T-cell (primary cell): ENCODE measurements at regions not wholly inside any gene's neighbourhood (a gene's known extent, or its start where the extent isn't known, plus 50 kb on each side); places are given as distances from the start of the nearest gene placed in this dataset.

Source experiments
- ATAC-seq, 4 experiments: fragments of 200-7000 bp in 3 of 4; fragments of 150-1000 bp in 1 of 4; cut with Tn5 transposase; replicated peaks in 1 of 4; 1 replicate in 3 of 4; 2 replicates in 1 of 4; pipeline ENCODE4 v1.10.0; 2021; ENCODE audit warnings: moderate library complexity in 3 of 4, mild to moderate bottlenecking in 2 of 4, moderate number of reproducible peaks in 1 of 4
- CTCF ChIA-PET, 2 donors: fragments of 300-600 bp; sonication (Branson Sonifier 250); formaldehyde crosslinking; loops; one replicate each; lab custom pipeline; 2022; ENCODE audit warnings: antibody characterized with exemption in 2 of 2; lab: Charles Lee
- POLR2A ChIA-PET, 2 donors: fragments of 300-600 bp; sonication (Branson Sonifier 250); formaldehyde crosslinking; loops; one replicate each; lab custom pipeline; 2022; ENCODE audit warnings: antibody characterized with exemption in 2 of 2; lab: Charles Lee
- DNase-seq, 35 experiments: peaks; one replicate each; pipeline versions ENCODE4 v3.0.0 to v3.0.0-alpha.2; 2013 to 2023
- H3K27ac ChIP-seq: one replicate; pipeline ENCODE4 v1.5.1; 2013; ENCODE audit warnings: low read length
- H3K27me3 ChIP-seq, 2 experiments: replicated peaks in 1 of 2; 1 replicate in 1 of 2; 2 replicates in 1 of 2; pipeline versions ENCODE4 v1.6.1 to v1.7.0; 2013; ENCODE audit warnings: low read length in 1 of 2, mixed read lengths in 1 of 2; ENCODE audit not compliant: control insufficient read depth in 2 of 2, insufficient read depth in 2 of 2; ENCODE audit errors: extremely low read depth in 1 of 2
- H3K36me3 ChIP-seq, 2 donors: 1 replicate in 1 of 2; 2 replicates in 1 of 2; pipeline versions ENCODE4 v1.6.1 to v1.7.0; 2013; ENCODE audit warnings: low read length in 1 of 2; ENCODE audit not compliant: control insufficient read depth in 2 of 2, insufficient read depth in 1 of 2; ENCODE audit errors: extremely low read depth in 1 of 2
- H3K4me1 ChIP-seq, 2 experiments: 1 replicate in 1 of 2; 2 replicates in 1 of 2; pipeline versions ENCODE4 v1.6.1 to v1.7.0; 2013; ENCODE audit warnings: low read length in 2 of 2, mixed read lengths in 1 of 2; ENCODE audit not compliant: insufficient read depth in 2 of 2, control insufficient read depth in 1 of 2; ENCODE audit errors: extremely low read depth in 1 of 2
- H3K4me3 ChIP-seq, 2 donors: 1 replicate in 1 of 2; 2 replicates in 1 of 2; pipeline versions ENCODE4 v1.5.1 to v1.7.0; 2013; ENCODE audit warnings: mild to moderate bottlenecking in 2 of 2, low read length in 1 of 2, moderate library complexity in 1 of 2; ENCODE audit not compliant: control insufficient read depth in 1 of 2; ENCODE audit errors: extremely low read depth in 1 of 2
- H3K9me3 ChIP-seq: 2 replicates; pipeline ENCODE4 v1.7.0; 2013
- H3K27ac Mint-ChIP-seq, 2 donors: one replicate each; pipeline ENCODE4 v1.8.0; 2020 to 2021; ENCODE audit warnings: mild to moderate bottlenecking in 2 of 2, mixed read lengths in 2 of 2
- H3K27me3 Mint-ChIP-seq, 2 donors: one replicate each; pipeline ENCODE4 v1.8.0; 2021 to 2022; ENCODE audit warnings: mixed read lengths in 2 of 2
- H3K36me3 Mint-ChIP-seq: one replicate; pipeline ENCODE4 v1.8.0; 2021; ENCODE audit warnings: mixed read lengths
- H3K4me1 Mint-ChIP-seq, 3 donors: one replicate each; pipeline ENCODE4 v1.8.0; 2020 to 2022; ENCODE audit warnings: mixed read lengths in 3 of 3, mild to moderate bottlenecking in 1 of 3
- H3K4me3 Mint-ChIP-seq, 3 donors: one replicate each; pipeline ENCODE4 v1.8.0; 2020 to 2022; ENCODE audit warnings: mild to moderate bottlenecking in 3 of 3, mixed read lengths in 3 of 3, moderate library complexity in 3 of 3
- H3K9me3 Mint-ChIP-seq, 3 donors: one replicate each; pipeline ENCODE4 v1.8.0; 2020 to 2022; ENCODE audit warnings: mixed read lengths in 3 of 3
- WGBS: methylation state at CpG from one replicate; pipeline ENCODE4 v1.1.5; 2013; ENCODE audit warnings: missing lambda C conversion rate; ENCODE audit not compliant: insufficient coverage; 5-methylcytosine and 5-hydroxymethylcytosine counted together

DNA sequence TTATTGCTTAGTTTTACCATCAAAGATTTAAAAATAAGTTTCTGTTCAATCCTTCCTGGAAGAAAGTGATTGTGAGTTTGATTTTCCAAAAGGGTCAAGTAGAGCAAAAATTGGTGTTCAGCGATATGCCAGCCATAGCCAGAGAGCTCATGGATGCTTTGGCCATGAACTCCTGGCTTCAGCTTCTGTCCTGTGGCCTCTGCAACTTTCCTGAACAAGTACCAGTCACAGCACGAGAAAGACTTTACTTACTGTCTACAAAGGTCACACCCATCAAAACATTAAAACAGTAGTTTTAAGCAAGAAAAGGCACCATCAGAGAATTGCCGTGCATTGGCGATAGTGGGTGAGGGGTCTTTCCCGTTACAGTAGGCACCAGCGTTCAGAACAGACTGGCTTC lies 753.0 kb upstream of the SGCG start:
- H3K36me3 ChIP-seq: no peaks in the 10 kb centered on the region
- ATAC-seq: no peak
- 79% methylated on average over 2 of the region's 6 CpGs for WGBS
- Mint-ChIP-seq H3K4me1 (no peaks in the 10 kb centered on the region), H3K27me3 (no peaks in the 10 kb centered on the region), H3K9me3 (peaks cover 2 to 13% (median 3%) of the 10 kb centered on the region in 3 donors), H3K4me3 (no peak overlapping the region), H3K36me3 (peaks cover 2% of the 10 kb centered on the region), H3K27ac (no peak overlapping the region)
- no peak for DNase-seq
- no peak overlapping the region for H3K27ac ChIP-seq
- H3K4me1 ChIP-seq: no peaks in the 10 kb centered on the region
- CTCF ChIA-PET: no interaction called here
- no peak overlapping the region for H3K4me3 ChIP-seq
- no peaks in the 10 kb centered on the region for H3K9me3 ChIP-seq
- no peaks in the 10 kb centered on the region for H3K27me3 ChIP-seq
- POLR2A ChIA-PET: no interaction called here

- DNase-seq (peak in 1 of 35 experiments; percentile 1), ATAC-seq (no peak)
- ChIA-PET POLR2A (no interaction called here), CTCF (no interaction called here)
- Histone ChIP-seq H3K36me3 (no peaks in the 10 kb centered on the region), H3K27ac (no peak overlapping the region), H3K4me3 (no peak overlapping the region), H3K27me3 (no peaks in the 10 kb centered on the region), H3K9me3 (no peaks in the 10 kb centered on the region), H3K4me1 (no peaks in the 10 kb centered on the region)
- Mint-ChIP-seq H3K9me3 (peaks cover 3 to 10% (median 4%) of the 10 kb centered on the region in 3 donors), H3K27me3 (no peaks in the 10 kb centered on the region), H3K4me1 (no peaks in the 10 kb centered on the region), H3K27ac (no peak overlapping the region), H3K4me3 (no peak overlapping the region), H3K36me3 (peaks cover 2% of the 10 kb centered on the region)
- 90% methylated on average over 2 of the region's 10 CpGs for WGBS
These were observed 752.5 kb upstream of the SGCG start for GRCh38 chr13:22428188-22428828.

DNA sequence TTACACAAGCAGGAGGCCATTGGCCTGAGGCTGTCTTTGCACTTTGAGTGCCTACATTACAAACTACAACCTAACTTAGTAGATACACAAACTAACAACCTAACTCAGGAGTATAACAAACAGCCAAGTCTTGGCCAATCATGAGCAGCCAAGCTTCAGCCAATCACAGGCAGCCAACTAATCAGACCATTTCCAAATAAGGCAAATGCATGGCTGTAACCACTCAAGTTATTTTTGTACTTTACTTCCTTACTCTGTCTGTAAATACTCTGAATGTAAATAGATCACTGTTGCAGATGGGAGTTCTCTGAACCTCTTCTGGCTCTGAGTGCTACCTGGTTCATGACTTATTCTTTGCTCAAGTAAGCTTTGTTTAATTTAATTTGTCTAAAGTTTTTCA lies 748.1 kb upstream of the SGCG start:
- no peak for ATAC-seq
- H3K4me1 Mint-ChIP-seq: peaks cover 0 to 2% (median 0%) of the 10 kb centered on the region in 3 donors
- POLR2A ChIA-PET: no interaction called here

DNA sequence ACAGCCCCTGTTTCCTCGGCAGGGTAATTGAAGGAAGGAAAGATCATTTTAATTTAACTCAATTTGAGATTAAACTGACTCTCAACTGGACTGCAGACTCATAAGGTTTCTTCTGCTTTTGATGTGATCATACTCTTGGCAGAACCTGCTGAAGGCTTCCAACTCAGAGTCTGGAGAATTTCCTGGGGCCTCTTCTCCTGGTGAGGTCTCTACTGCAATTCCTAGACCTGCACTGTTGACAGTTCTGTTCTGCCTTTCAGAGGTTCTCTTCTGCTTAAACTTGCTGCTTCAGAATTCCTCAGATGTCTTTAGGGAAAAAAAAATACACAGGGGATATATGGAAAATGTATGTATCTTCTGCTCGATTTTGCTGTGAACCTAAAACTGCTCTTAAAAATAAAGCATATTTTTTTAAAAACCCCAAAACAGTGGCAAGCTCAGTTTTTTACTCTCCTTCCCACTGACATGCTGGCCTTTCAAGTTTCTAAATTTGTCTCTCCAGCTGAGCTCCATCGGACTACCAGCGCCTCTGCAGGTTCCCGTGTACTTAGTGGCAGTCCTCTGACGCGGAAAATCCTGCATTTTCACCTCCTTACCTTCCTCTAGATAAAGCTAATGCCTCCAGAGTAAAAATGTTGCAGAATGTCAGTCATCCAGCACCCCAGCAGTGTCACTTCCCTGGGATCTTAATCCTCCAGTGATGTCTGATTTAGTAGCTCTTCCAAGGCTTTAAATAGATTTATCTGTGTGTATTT lies 733.5 kb upstream of the SGCG start:
- ChIA-PET CTCF (no interaction called here), POLR2A (no interaction called here)
- Mint-ChIP-seq H3K9me3 (peaks cover 0 to 5% (median 3%) of the 10 kb centered on the region in 3 donors), H3K4me3 (no peak overlapping the region), H3K36me3 (no peaks in the 10 kb centered on the region), H3K27ac (no peak overlapping the region), H3K27me3 (peaks cover 3% of the 10 kb centered on the region in 2 donors), H3K4me1 (no peaks in the 10 kb centered on the region)
- no peak for ATAC-seq
- Histone ChIP-seq H3K4me3 (no peak overlapping the region), H3K27ac (no peak overlapping the region), H3K4me1 (no peaks in the 10 kb centered on the region), H3K36me3 (no peaks in the 10 kb centered on the region), H3K9me3 (no peaks in the 10 kb centered on the region), H3K27me3 (no peaks in the 10 kb centered on the region)
- WGBS: no CpG with 5 or more reads among the region's 7 CpGs
- DNase-seq: no peak

More for the DNA sequence above, 748.1 kb upstream of the SGCG start:
- Histone ChIP-seq H3K27ac (no peak overlapping the region), H3K27me3 (no peaks in the 10 kb centered on the region), H3K9me3 (no peaks in the 10 kb centered on the region), H3K4me3 (no peak overlapping the region), H3K36me3 (no peaks in the 10 kb centered on the region), H3K4me1 (no peaks in the 10 kb centered on the region)
- peaks cover 2% of the 10 kb centered on the region for H3K36me3 Mint-ChIP-seq
- no peak overlapping the region for H3K4me3 Mint-ChIP-seq
- DNase-seq: no peak
- H3K27me3 Mint-ChIP-seq: no peaks in the 10 kb centered on the region
- CTCF ChIA-PET: no interaction called here
- no peak overlapping the region for H3K27ac Mint-ChIP-seq
- peaks cover 3 to 6% (median 4%) of the 10 kb centered on the region in 3 donors for H3K9me3 Mint-ChIP-seq

DNA sequence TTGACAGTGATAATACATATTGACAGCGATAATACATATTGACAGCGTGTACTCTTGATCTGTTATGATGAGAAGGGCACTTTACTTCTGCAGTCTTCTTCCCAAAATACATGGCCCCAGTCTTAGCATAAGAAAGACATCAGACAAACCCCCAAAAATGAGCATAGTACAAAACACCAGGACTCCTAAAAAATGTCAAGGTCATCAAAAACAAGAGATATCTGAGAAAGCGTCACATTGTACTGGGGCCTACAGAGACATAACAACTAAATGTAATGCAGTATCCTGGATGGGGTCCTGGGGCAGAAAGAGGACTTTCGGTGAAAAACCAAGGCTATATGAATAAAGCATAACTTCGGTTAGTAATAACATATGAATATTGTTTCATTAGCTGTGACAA lies 731.5 kb upstream of the SGCG start:
- ATAC-seq: no peak
- Histone ChIP-seq H3K9me3 (no peaks in the 10 kb centered on the region), H3K27ac (no peak overlapping the region), H3K36me3 (no peaks in the 10 kb centered on the region), H3K4me3 (no peak overlapping the region), H3K4me1 (no peaks in the 10 kb centered on the region), H3K27me3 (no peaks in the 10 kb centered on the region)
- H3K4me1 Mint-ChIP-seq: no peaks in the 10 kb centered on the region
- H3K4me3 Mint-ChIP-seq: no peak overlapping the region
- no peak for DNase-seq
- H3K27me3 Mint-ChIP-seq: peaks cover 3% of the 10 kb centered on the region in 2 donors
- H3K36me3 Mint-ChIP-seq: no peaks in the 10 kb centered on the region
- H3K9me3 Mint-ChIP-seq: no peaks in the 10 kb centered on the region
- POLR2A ChIA-PET: no interaction called here
- H3K27ac Mint-ChIP-seq: no peak overlapping the region
- CTCF ChIA-PET: no interaction called here
- WGBS: no CpG with 5 or more reads among the region's 5 CpGs

GRCh38 chr13:22451327-22451741 lies 729.4 kb upstream of the SGCG start:
- Mint-ChIP-seq H3K27me3 (peaks cover 2 to 3% of the 10 kb centered on the region in 2 donors), H3K4me3 (no peak overlapping the region), H3K36me3 (no peaks in the 10 kb centered on the region), H3K4me1 (no peaks in the 10 kb centered on the region), H3K27ac (no peak overlapping the region), H3K9me3 (no peaks in the 10 kb centered on the region)
- 95% methylated on average over 3 of the region's 5 CpGs for WGBS
- POLR2A ChIA-PET: no interaction called here
- CTCF ChIA-PET: no interaction called here
- DNase-seq: no peak
- no peaks in the 10 kb centered on the region for H3K4me1 ChIP-seq
- no peaks in the 10 kb centered on the region for H3K36me3 ChIP-seq
- no peaks in the 10 kb centered on the region for H3K27me3 ChIP-seq
- no peak overlapping the region for H3K27ac ChIP-seq
- H3K4me3 ChIP-seq: no peak overlapping the region
- no peaks in the 10 kb centered on the region for H3K9me3 ChIP-seq
- ATAC-seq: no peak
